ENCODE measurements at regions not wholly inside any gene's neighbourhood (a gene's known extent, or its start where the extent isn't known, plus 50 kb on each side); places are given as distances from the start of the nearest gene placed in this dataset.
"Not testable (repeated sequence)": the region's sequence is repeated elsewhere in the genome, so short reads cannot be mapped to it uniquely, and the experiment has no call there.

GRCh38 chr10:80017186-80017585, 61.3 kb upstream of the TMEM254 start:
- H3K27me3 ChIP-seq (replicated peaks in 1 of 2; ENCODE audit: control insufficient read depth in 2 of 2, insufficient read depth in 2 of 2, low read length in 1 of 2); H3K9me3 ChIP-seq (replicated peaks; ENCODE audit: control insufficient read depth, insufficient read depth, low read length); H3K9ac ChIP-seq (ENCODE audit: control insufficient read depth, insufficient read depth, low read length); H3K79me2 ChIP-seq (ENCODE audit: control insufficient read depth, insufficient read depth, low read length); CTCF ChIA-PET; intact Hi-C loops (cut with micrococcal nuclease; ENCODE audit: unreplicated experiment); FAIRE-seq; BruUV-seq (replicated peaks); H3K36me3 ChIP-seq (ENCODE audit: control insufficient read depth in 2 of 2, insufficient read depth in 2 of 2, low read length in 1 of 2); H4K20me1 ChIP-seq (ENCODE audit: control insufficient read depth, insufficient read depth); H3K4me3 ChIP-seq; DNase-seq (ENCODE audit: low read depth, low spot score); in situ Hi-C loops (cut with MboI); SMC1A ChIA-PET (ENCODE audit: uncharacterized antibody, unreplicated experiment); ATAC-seq; H3K27ac ChIP-seq (ENCODE audit: control insufficient read depth, insufficient read depth); H2AFZ ChIP-seq (ENCODE audit: control insufficient read depth, low read depth, low read length); RAD21 ChIA-PET (ENCODE audit: unreplicated experiment); H3K4me2 ChIP-seq (ENCODE audit: control insufficient read depth, insufficient read depth); H3K4me1 ChIP-seq (ENCODE audit: control insufficient read depth, insufficient read depth, low read length); POLR2A ChIA-PET: not testable (repeated sequence)
- WGBS (ENCODE audit: insufficient coverage, insufficient replicate concordance, low lambda C conversion rate, missing lambda C conversion rate): 24% methylated on average over 8 of the region's 8 CpGs

- Histone ChIP-seq H3K27me3 (replicated peaks in 1 of 2; ENCODE audit: control insufficient read depth in 2 of 2, insufficient read depth in 2 of 2, low read length in 1 of 2) (no peaks in the 10 kb centered on the region), H3K9me3 (replicated peaks; ENCODE audit: control insufficient read depth, insufficient read depth, low read length) (no peaks in the 10 kb centered on the region), H3K4me3 (no peak overlapping the region), H3K4me1 (ENCODE audit: control insufficient read depth, insufficient read depth, low read length) (no peaks in the 10 kb centered on the region), H3K27ac (ENCODE audit: control insufficient read depth, insufficient read depth) (no peak overlapping the region), H3K79me2 (ENCODE audit: control insufficient read depth, insufficient read depth, low read length) (no peaks in the 10 kb centered on the region), H3K36me3 (ENCODE audit: control insufficient read depth in 2 of 2, insufficient read depth in 2 of 2, low read length in 1 of 2) (no peaks in the 10 kb centered on the region), H3K9ac (ENCODE audit: control insufficient read depth, insufficient read depth, low read length) (no peak overlapping the region), H3K4me2 (ENCODE audit: control insufficient read depth, insufficient read depth) (no peak overlapping the region), H2AFZ (ENCODE audit: control insufficient read depth, low read depth, low read length) (no peak overlapping the region), H4K20me1 (ENCODE audit: control insufficient read depth, insufficient read depth) (no peaks in the 10 kb centered on the region)
- intact Hi-C loops (cut with micrococcal nuclease; ENCODE audit: unreplicated experiment) (no loop called here), in situ Hi-C loops (cut with MboI) (no loop called here)
- DNase-seq (ENCODE audit: low read depth, low spot score) (no peak), FAIRE-seq (no peak), ATAC-seq (no peak)
- ChIA-PET SMC1A (ENCODE audit: uncharacterized antibody, unreplicated experiment) (interaction anchor here (0.7 kb wide), 1 partner anchor 8 kb away, joined by 3 read pairs; no protein-coding TSS in a partner anchor), POLR2A (interaction anchor here (0.5 kb wide), 1 partner anchor 86 kb away, joined by 4 read pairs; no protein-coding TSS in a partner anchor), CTCF (no interaction called here), RAD21 (ENCODE audit: unreplicated experiment) (no interaction called here)
- BruUV-seq (replicated peaks): no TSS peak
- 27% methylated on average over 6 of the region's 6 CpGs for WGBS (ENCODE audit: insufficient coverage, insufficient replicate concordance, low lambda C conversion rate, missing lambda C conversion rate)
- TF ChIP-seq SREBF1 (IDR thresholded peaks at IDR 0.05; ENCODE audit: low read length): no peak
- TF ChIP-seq NR2F1 (conservative IDR thresholded peaks at IDR 0.05): no peak
- TF ChIP-seq NRF1 (conservative IDR thresholded peaks at IDR 0.05; ENCODE audit: low read depth, low read length): no peak
- TF ChIP-seq, protein P1, sequence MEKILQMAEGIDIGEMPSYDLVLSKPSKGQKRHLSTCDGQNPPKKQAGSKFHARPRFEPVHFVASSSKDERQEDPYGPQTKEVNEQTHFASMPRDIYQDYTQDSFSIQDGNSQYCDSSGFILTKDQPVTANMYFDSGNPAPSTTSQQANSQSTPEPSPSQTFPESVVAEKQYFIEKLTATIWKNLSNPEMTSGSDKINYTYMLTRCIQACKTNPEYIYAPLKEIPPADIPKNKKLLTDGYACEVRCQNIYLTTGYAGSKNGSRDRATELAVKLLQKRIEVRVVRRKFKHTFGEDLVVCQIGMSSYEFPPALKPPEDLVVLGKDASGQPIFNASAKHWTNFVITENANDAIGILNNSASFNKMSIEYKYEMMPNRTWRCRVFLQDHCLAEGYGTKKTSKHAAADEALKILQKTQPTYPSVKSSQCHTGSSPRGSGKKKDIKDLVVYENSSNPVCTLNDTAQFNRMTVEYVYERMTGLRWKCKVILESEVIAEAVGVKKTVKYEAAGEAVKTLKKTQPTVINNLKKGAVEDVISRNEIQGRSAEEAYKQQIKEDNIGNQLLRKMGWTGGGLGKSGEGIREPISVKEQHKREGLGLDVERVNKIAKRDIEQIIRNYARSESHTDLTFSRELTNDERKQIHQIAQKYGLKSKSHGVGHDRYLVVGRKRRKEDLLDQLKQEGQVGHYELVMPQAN (conservative IDR thresholded peaks at IDR 0.05): no peak
- no peak for TF ChIP-seq HDAC2 (IDR thresholded peaks at IDR 0.05)
Measured at GRCh38 chr10:80015911-80016830, 62.3 kb upstream of the TMEM254 start.

DNA sequence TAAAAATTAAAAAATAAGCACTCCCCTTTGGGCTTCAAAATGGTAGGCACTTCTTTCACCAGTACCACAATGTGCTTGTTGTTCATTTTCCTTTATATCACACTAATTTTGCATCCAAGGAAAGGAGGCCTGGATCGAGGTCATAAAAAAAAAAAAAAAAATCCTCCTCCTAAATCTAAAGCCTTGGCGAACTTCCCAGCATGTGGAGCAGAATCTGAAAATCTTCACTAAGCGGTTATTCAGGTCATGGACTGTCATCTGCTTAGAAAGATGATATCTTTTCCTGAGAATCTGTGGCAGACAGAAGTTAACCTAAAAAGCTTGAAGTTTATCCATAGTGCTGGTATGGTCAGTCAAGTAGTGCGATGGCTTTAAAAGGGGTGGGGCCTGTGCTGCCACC, 64.2 kb upstream of the SFTPD start:
- ATAC-seq; H3K9ac ChIP-seq (ENCODE audit: control insufficient read depth, insufficient read depth, low read length); H4K20me1 ChIP-seq (ENCODE audit: control insufficient read depth, insufficient read depth); FAIRE-seq; H2AFZ ChIP-seq (ENCODE audit: control insufficient read depth, low read depth, low read length); BruUV-seq (replicated peaks); in situ Hi-C loops (cut with MboI); DNase-seq (ENCODE audit: low read depth, low spot score); H3K9me3 ChIP-seq (replicated peaks; ENCODE audit: control insufficient read depth, insufficient read depth, low read length); H3K4me1 ChIP-seq (ENCODE audit: control insufficient read depth, insufficient read depth, low read length); H3K27me3 ChIP-seq (replicated peaks in 1 of 2; ENCODE audit: control insufficient read depth in 2 of 2, insufficient read depth in 2 of 2, low read length in 1 of 2); H3K4me2 ChIP-seq (ENCODE audit: control insufficient read depth, insufficient read depth); H3K79me2 ChIP-seq (ENCODE audit: control insufficient read depth, insufficient read depth, low read length); H3K36me3 ChIP-seq (ENCODE audit: control insufficient read depth in 2 of 2, insufficient read depth in 2 of 2, low read length in 1 of 2); POLR2A ChIA-PET; RAD21 ChIA-PET (ENCODE audit: unreplicated experiment); intact Hi-C loops (cut with micrococcal nuclease; ENCODE audit: unreplicated experiment); H3K4me3 ChIP-seq; H3K27ac ChIP-seq (ENCODE audit: control insufficient read depth, insufficient read depth); SMC1A ChIA-PET (ENCODE audit: uncharacterized antibody, unreplicated experiment): not testable (repeated sequence)
- CTCF ChIA-PET: interaction anchor here (0.6 kb wide), 1 partner anchor 10 kb away, joined by 3 read pairs; no protein-coding TSS in a partner anchor
- 59% methylated on average over 4 of the region's 4 CpGs for WGBS (ENCODE audit: insufficient coverage, insufficient replicate concordance, low lambda C conversion rate, missing lambda C conversion rate)
